OCI-LY1 (cell line): ENCODE measurements at regions not wholly inside any gene's neighbourhood (a gene's known extent, or its start where the extent isn't known, plus 50 kb on each side); places are given as distances from the start of the nearest gene placed in this dataset.

Experiments used
- EZH2 ChIP-seq: fragments of 200-600 bp; sonication (generic), shearing (Covaris generic); IDR thresholded peaks from 2 replicates; pipeline ENCODE4 v1.8.0; 2017; ENCODE audit warnings: borderline replicate concordance, mixed run types, mild to moderate bottlenecking, antibody characterized with exemption, low read length, moderate library complexity, mixed read lengths
- TF ChIP-seq, protein P1 (sequence below): fragments of 200-600 bp; sonication (generic), shearing (Covaris generic); IDR thresholded peaks from 2 replicates; pipeline ENCODE4 v1.5.1; 2017; ENCODE audit warnings: mild to moderate bottlenecking, antibody characterized with exemption, low read length, moderate library complexity, mixed read lengths

DNA sequence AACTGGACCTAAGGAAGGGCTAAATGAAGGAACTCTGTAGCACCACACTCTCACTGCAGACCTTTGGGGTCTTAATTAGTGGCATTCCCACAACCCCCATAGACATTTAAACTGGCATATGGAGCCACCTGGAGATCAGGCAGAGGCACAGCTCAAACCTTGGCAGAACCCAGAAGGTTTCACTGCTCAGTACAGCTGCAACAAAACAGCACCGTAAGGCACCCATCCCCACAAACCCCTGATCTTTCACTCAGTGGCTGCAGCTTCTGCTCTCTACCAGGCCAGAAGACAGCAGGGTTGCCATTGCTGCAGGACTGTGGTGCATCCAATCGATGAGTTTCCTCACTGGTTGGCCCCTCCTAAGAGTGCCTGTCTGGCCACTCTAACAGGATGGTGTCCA is 361.6 kb upstream of the VRK2 start:
- TF ChIP-seq, protein P1, sequence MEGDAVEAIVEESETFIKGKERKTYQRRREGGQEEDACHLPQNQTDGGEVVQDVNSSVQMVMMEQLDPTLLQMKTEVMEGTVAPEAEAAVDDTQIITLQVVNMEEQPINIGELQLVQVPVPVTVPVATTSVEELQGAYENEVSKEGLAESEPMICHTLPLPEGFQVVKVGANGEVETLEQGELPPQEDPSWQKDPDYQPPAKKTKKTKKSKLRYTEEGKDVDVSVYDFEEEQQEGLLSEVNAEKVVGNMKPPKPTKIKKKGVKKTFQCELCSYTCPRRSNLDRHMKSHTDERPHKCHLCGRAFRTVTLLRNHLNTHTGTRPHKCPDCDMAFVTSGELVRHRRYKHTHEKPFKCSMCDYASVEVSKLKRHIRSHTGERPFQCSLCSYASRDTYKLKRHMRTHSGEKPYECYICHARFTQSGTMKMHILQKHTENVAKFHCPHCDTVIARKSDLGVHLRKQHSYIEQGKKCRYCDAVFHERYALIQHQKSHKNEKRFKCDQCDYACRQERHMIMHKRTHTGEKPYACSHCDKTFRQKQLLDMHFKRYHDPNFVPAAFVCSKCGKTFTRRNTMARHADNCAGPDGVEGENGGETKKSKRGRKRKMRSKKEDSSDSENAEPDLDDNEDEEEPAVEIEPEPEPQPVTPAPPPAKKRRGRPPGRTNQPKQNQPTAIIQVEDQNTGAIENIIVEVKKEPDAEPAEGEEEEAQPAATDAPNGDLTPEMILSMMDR: no peak
- TF ChIP-seq EZH2: no peak
